Karpas-422 (cell line): ENCODE measurements at regions not wholly inside any gene's neighbourhood (a gene's known extent, or its start where the extent isn't known, plus 50 kb on each side); places are given as distances from the start of the nearest gene placed in this dataset.
"Not testable (repeated sequence)": the region's sequence is repeated elsewhere in the genome, so short reads cannot be mapped to it uniquely, and the experiment has no call there.

Experiments
- DNase-seq: peaks from one replicate; pipeline ENCODE4 v3.0.0-alpha.2; 2015
- H2AFZ ChIP-seq: fragments of 200-600 bp; sonication (generic); 2 replicates; pipeline ENCODE4 v1.6.1; 2014; ENCODE audit warnings: antibody characterized with exemption, low read length, mixed read lengths
- H3K27ac ChIP-seq: fragments of 200-600 bp; sonication (generic); 2 replicates; pipeline ENCODE4 v1.5.1; 2014; ENCODE audit warnings: mild to moderate bottlenecking, low read length, moderate library complexity
- H3K27me3 ChIP-seq: fragments of 200-600 bp; sonication (generic); 2 replicates; pipeline ENCODE4 v1.6.1; 2014; ENCODE audit warnings: low read length, mixed read lengths
- H3K36me3 ChIP-seq: fragments of 200-600 bp; sonication (generic); 2 replicates; pipeline ENCODE4 v1.6.1; 2014; ENCODE audit warnings: low read length, mixed read lengths; ENCODE audit not compliant: insufficient read depth
- H3K4me1 ChIP-seq: fragments of 200-600 bp; sonication (generic); 2 replicates; pipeline ENCODE4 v1.6.1; 2014; ENCODE audit warnings: mild to moderate bottlenecking, low read length, mixed read lengths
- H3K4me2 ChIP-seq: fragments of 200-600 bp; sonication (generic); 2 replicates; pipeline ENCODE4 v1.6.1; 2014; ENCODE audit warnings: low read length, low read depth, mild to moderate bottlenecking; ENCODE audit not compliant: poor library complexity, severe bottlenecking
- H3K4me3 ChIP-seq: fragments of 200-600 bp; sonication (generic); 2 replicates; pipeline ENCODE4 v1.5.1; 2014; ENCODE audit warnings: mild to moderate bottlenecking, antibody characterized with exemption, low read length, mixed read lengths
- H3K79me2 ChIP-seq: fragments of 200-600 bp; sonication (generic); 2 replicates; pipeline ENCODE4 v1.6.1; 2014; ENCODE audit warnings: mild to moderate bottlenecking, low read length, mixed read lengths
- H3K9ac ChIP-seq: fragments of 200-600 bp; sonication (generic); 2 replicates; pipeline ENCODE4 v1.6.0; 2014; ENCODE audit warnings: low read length
- H3K9me2 ChIP-seq: fragments of 200-600 bp; sonication (generic), shearing (Covaris generic); replicated peaks from 2 replicates; pipeline ENCODE4 v1.6.0; 2014; ENCODE audit warnings: mild to moderate bottlenecking, low read length, moderate library complexity; ENCODE audit not compliant: insufficient read depth
- H3K9me3 ChIP-seq: fragments of 300-700, 200-600 bp; sonication (generic); 2 replicates; pipeline ENCODE4 v1.6.1; 2014; ENCODE audit warnings: low read length, mixed read lengths
- H4K20me1 ChIP-seq: fragments of 200-600 bp; sonication (generic); 2 replicates; pipeline ENCODE4 v1.6.1; 2014; ENCODE audit warnings: mild to moderate bottlenecking, antibody characterized with exemption, low read length, low read depth; ENCODE audit not compliant: insufficient read depth

- H3K4me1 ChIP-seq, H3K9me3 ChIP-seq, H3K79me2 ChIP-seq, H3K36me3 ChIP-seq, DNase-seq, H3K4me2 ChIP-seq, H2AFZ ChIP-seq, H3K27me3 ChIP-seq, H3K4me3 ChIP-seq, H3K9ac ChIP-seq, H3K9me2 ChIP-seq, H4K20me1 ChIP-seq, H3K27ac ChIP-seq: not testable (repeated sequence)
Observed at GRCh38 chr1:38770516-38771173, 88.9 kb downstream of the RRAGC start.

- no peak overlapping the region for H3K4me2 ChIP-seq
- H3K4me3 ChIP-seq = no peak overlapping the region
- DNase-seq = no peak
- H3K4me1 ChIP-seq = no peaks in the 10 kb centered on the region
- H3K27ac ChIP-seq = no peak overlapping the region
- H3K9me3 ChIP-seq = no peaks in the 10 kb centered on the region
- no peak overlapping the region for H3K9ac ChIP-seq
- H3K36me3 ChIP-seq = no peaks in the 10 kb centered on the region
- no peaks in the 10 kb centered on the region for H3K27me3 ChIP-seq
- H2AFZ ChIP-seq = no peak overlapping the region
- no peaks in the 10 kb centered on the region for H4K20me1 ChIP-seq
- H3K79me2 ChIP-seq = no peaks in the 10 kb centered on the region
- H3K9me2 ChIP-seq = no peaks in the 10 kb centered on the region
Observed at GRCh38 chr1:38766125-38766524, 93.4 kb downstream of the RRAGC start.

DNA sequence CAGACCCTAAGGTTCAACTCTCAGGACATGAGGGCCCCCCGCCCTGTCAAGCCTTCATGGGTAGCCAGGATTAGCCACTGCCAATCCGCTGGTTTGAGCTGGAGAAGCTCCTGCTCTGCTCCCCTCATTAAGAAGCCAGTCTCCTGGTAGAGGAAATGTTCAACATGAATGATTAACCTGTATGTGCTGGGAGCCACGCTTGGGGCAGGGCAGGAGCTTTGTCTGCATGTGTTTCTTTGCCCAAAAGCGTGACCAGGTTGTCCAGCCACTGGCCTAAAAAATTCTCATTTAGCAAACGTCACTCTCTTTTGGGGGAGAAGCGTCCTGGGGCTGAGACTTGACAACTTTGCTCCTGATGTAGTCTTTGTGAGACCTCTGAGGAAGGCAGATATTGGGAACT lies 96.5 kb downstream of the RRAGC start:
- H3K36me3 ChIP-seq = no peaks in the 10 kb centered on the region
- H3K79me2 ChIP-seq = no peaks in the 10 kb centered on the region
- no peak for DNase-seq
- no peaks in the 10 kb centered on the region for H3K4me1 ChIP-seq
- H3K27ac ChIP-seq = no peak overlapping the region
- no peaks in the 10 kb centered on the region for H3K9me2 ChIP-seq
- H4K20me1 ChIP-seq = no peaks in the 10 kb centered on the region
- H2AFZ ChIP-seq = no peak overlapping the region
- H3K4me3 ChIP-seq = no peak overlapping the region
- H3K27me3 ChIP-seq = no peaks in the 10 kb centered on the region
- H3K9ac ChIP-seq = no peak overlapping the region
- no peak overlapping the region for H3K4me2 ChIP-seq
- no peaks in the 10 kb centered on the region for H3K9me3 ChIP-seq

- no peak for DNase-seq
- no peak overlapping the region for H3K4me2 ChIP-seq
- H3K4me1 ChIP-seq = no peaks in the 10 kb centered on the region
- H3K4me3 ChIP-seq = no peak overlapping the region
- H3K36me3 ChIP-seq = no peaks in the 10 kb centered on the region
- no peaks in the 10 kb centered on the region for H3K79me2 ChIP-seq
- H3K9me3 ChIP-seq = no peaks in the 10 kb centered on the region
- no peak overlapping the region for H2AFZ ChIP-seq
- H3K27ac ChIP-seq = no peak overlapping the region
- no peaks in the 10 kb centered on the region for H3K9me2 ChIP-seq
- no peaks in the 10 kb centered on the region for H4K20me1 ChIP-seq
- H3K27me3 ChIP-seq = no peaks in the 10 kb centered on the region
- no peak overlapping the region for H3K9ac ChIP-seq
Observed at GRCh38 chr1:38760562-38760961, 99.0 kb downstream of the RRAGC start.

GRCh38 chr1:38758820-38759219 lies 100.8 kb downstream of the RRAGC start:
- Histone ChIP-seq H3K4me1 (no peaks in the 10 kb centered on the region), H3K27ac (no peak overlapping the region), H3K9me2 (no peaks in the 10 kb centered on the region), H3K36me3 (no peaks in the 10 kb centered on the region), H3K9ac (no peak overlapping the region), H3K4me2 (no peak overlapping the region), H3K9me3 (no peaks in the 10 kb centered on the region), H3K79me2 (no peaks in the 10 kb centered on the region), H4K20me1 (no peaks in the 10 kb centered on the region), H3K27me3 (no peaks in the 10 kb centered on the region), H2AFZ (no peak overlapping the region), H3K4me3 (no peak overlapping the region)
- DNase-seq = no peak

GRCh38 chr1:38746941-38747600 lies 112.5 kb downstream of the RRAGC start:
- no peak overlapping the region for H3K4me2 ChIP-seq
- H3K79me2 ChIP-seq = no peaks in the 10 kb centered on the region
- no peak overlapping the region for H2AFZ ChIP-seq
- no peak overlapping the region for H3K27ac ChIP-seq
- H3K4me1 ChIP-seq = no peaks in the 10 kb centered on the region
- DNase-seq = no peak
- H4K20me1 ChIP-seq = no peaks in the 10 kb centered on the region
- H3K36me3 ChIP-seq = no peaks in the 10 kb centered on the region
- no peaks in the 10 kb centered on the region for H3K9me2 ChIP-seq
- H3K27me3 ChIP-seq = no peaks in the 10 kb centered on the region
- no peaks in the 10 kb centered on the region for H3K9me3 ChIP-seq
- no peak overlapping the region for H3K4me3 ChIP-seq
- H3K9ac ChIP-seq = no peak overlapping the region

DNA sequence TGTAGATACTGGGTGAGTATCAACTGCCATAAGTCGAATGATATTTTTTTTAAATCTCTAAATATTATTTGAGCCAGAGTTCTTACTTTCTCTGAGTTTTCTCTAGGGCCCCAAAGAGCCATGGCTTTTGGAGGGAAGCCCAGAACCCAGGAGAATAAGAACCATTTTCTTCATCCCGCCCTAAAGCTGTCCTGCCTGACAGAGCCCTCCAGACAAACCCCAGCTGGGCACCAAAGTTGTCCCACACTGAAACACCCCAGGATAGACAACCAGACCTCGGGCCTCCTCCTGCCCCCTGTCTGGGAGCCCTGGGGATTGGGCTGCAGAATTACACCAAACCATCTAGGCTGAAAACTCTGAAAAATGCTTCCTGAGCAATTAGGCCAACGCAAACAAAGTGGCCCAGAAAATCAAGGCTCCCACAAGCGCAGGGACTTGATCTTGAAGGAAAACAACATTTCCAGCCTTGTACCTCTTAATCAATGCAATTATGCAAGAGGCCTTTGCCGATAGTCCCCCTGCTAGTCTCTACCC lies 113.1 kb downstream of the RRAGC start:
- Histone ChIP-seq H3K9ac (no peak overlapping the region), H2AFZ (no peak overlapping the region), H3K9me2 (no peaks in the 10 kb centered on the region), H3K4me3 (no peak overlapping the region), H3K36me3 (no peaks in the 10 kb centered on the region), H3K4me2 (no peak overlapping the region), H3K27me3 (no peaks in the 10 kb centered on the region), H3K9me3 (no peaks in the 10 kb centered on the region), H3K79me2 (no peaks in the 10 kb centered on the region), H4K20me1 (no peaks in the 10 kb centered on the region), H3K27ac (no peak overlapping the region), H3K4me1 (no peaks in the 10 kb centered on the region)
- DNase-seq = no peak

DNA sequence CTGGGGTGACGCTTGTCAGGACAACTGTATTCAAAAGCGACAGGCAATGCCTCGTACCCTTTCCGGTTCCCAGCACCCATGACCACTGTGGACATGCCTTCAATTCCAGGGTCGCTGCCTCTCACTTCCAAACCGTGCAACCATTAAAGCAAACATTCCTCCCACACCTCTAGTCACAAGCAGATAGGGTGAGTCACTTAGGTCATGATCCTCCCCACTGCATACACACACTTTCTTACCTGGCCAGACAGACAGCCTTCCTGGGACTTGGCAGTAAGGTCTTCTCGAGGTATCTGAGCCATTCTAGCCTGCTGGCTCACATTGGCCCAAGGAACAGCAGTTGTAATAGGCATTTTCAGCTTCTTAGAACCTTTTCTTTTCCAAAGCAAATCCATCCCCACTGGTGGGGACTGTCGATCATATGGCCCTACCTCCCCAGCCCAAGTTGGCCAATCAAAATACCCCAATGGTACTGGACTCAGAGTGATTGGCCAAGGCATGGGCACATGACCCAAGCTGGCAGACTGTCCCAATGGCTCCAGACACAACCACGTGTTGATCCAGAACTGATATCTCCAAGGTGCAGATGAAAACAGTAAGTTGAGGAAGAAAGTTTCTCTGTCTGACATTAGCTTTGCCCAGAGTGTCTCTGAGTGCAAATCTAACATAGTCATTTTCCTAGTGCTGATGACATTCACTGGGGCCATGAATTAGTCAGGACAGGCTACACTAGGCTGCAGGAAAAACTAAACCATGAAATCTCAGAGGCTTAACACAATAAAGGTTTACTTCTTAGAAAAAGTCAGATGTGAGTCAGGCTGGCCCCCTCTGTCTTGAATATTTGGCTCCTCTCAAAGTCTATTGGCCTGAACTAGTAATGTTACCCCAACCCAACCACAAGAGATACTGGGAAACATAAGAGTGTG lies 113.8 kb downstream of the RRAGC start:
- Histone ChIP-seq H3K4me3 (no peak overlapping the region), H2AFZ (no peak overlapping the region), H3K9me3 (no peaks in the 10 kb centered on the region), H3K36me3 (no peaks in the 10 kb centered on the region), H3K9ac (no peak overlapping the region), H3K79me2 (no peaks in the 10 kb centered on the region), H4K20me1 (no peaks in the 10 kb centered on the region), H3K4me1 (no peaks in the 10 kb centered on the region), H3K9me2 (no peaks in the 10 kb centered on the region), H3K27ac (no peak overlapping the region), H3K4me2 (no peak overlapping the region), H3K27me3 (no peaks in the 10 kb centered on the region)
- DNase-seq = no peak
